HEK293 (cell line): ENCODE measurements at regions not wholly inside any gene's neighbourhood (a gene's known extent, or its start where the extent isn't known, plus 50 kb on each side); places are given as distances from the start of the nearest gene placed in this dataset.

Source experiments
- CTCF ChIA-PET: fragments of 350-600 bp; formaldehyde crosslinking; extraction: SDS; loops from one replicate; lab custom pipeline; 2021; ENCODE audit warnings: antibody characterized with exemption; lab: Yijun Ruan, JAX
- POLR2A ChIA-PET: fragments of 300-600 bp; formaldehyde crosslinking; extraction: SDS; loops from one replicate; lab custom pipeline; 2020; ENCODE audit warnings: antibody characterized with exemption, inconsistent platforms; lab: Yijun Ruan, JAX
- H3K27ac ChIP-seq: fragments of 200-500 bp; sonication (Bioruptor generic); 2 replicates; pipeline ENCODE4 v1.5.1; 2014; ENCODE audit warnings: low read depth, low read length, control low read depth, inconsistent platforms; ENCODE audit errors: extremely low read depth
- H3K36me3 ChIP-seq, 2 experiments: fragments of 200-500 bp in 1 of 2; sonication (Bioruptor generic) in 1 of 2; 1 replicate in 1 of 2; 2 replicates in 1 of 2; pipeline ENCODE4 v1.5.1; 2014 to 2017; ENCODE audit warnings: inconsistent platforms in 2 of 2, low read length in 2 of 2; ENCODE audit not compliant: control insufficient read depth in 2 of 2, insufficient read depth in 1 of 2
- H3K4me1 ChIP-seq: fragments of 200-500 bp; sonication (Bioruptor generic); 2 replicates; pipeline ENCODE4 v1.5.1; 2014; ENCODE audit warnings: mild to moderate bottlenecking, low read length, inconsistent platforms; ENCODE audit not compliant: control insufficient read depth, insufficient read depth
- H3K4me3 ChIP-seq: 2 replicates; pipeline ENCODE4 v1.5.1; 2011; ENCODE audit warnings: low read depth, mild to moderate bottlenecking, control low read depth, low read length, moderate library complexity
- H3K9me3 ChIP-seq: fragments of 200-500 bp; sonication (Bioruptor generic); 2 replicates; pipeline ENCODE4 v1.5.1; 2014; ENCODE audit warnings: low read depth, low read length, inconsistent platforms; ENCODE audit not compliant: control insufficient read depth, insufficient read depth
- GLI2 ChIP-seq: fragments of 450-650 bp; formaldehyde crosslinking; IDR thresholded peaks from 2 replicates; pipeline ENCODE4; 2017; ENCODE audit warnings: missing biosample characterization, missing genetic modification characterization, low read depth, borderline replicate concordance
- SCRT2 ChIP-seq: fragments of 450-650 bp; formaldehyde crosslinking; IDR thresholded peaks from 2 replicates; pipeline ENCODE4 v1.5.1; 2016; ENCODE audit warnings: missing biosample characterization, missing genetic modification characterization
- SP7 ChIP-seq: fragments of 450-650 bp; formaldehyde crosslinking; IDR thresholded peaks from 2 replicates; pipeline ENCODE4 v1.5.1; 2016; ENCODE audit warnings: missing biosample characterization, missing genetic modification characterization
- ZBTB20 ChIP-seq: fragments of 450-650 bp; formaldehyde crosslinking; IDR thresholded peaks from 2 replicates; pipeline ENCODE4 v1.5.1; 2016; ENCODE audit warnings: missing biosample characterization, missing genetic modification characterization
- ZBTB21 ChIP-seq: fragments of 450-650 bp; formaldehyde crosslinking; IDR thresholded peaks from 2 replicates; pipeline ENCODE4 v1.5.1; 2017; ENCODE audit warnings: missing biosample characterization, missing genetic modification characterization
- ZEB2 ChIP-seq: fragments of 450-650 bp; formaldehyde crosslinking; IDR thresholded peaks from 2 replicates; pipeline ENCODE4 v1.5.1; 2016; ENCODE audit warnings: missing biosample characterization, missing genetic modification characterization
- ZNF16 ChIP-seq: fragments of 450-650 bp; formaldehyde crosslinking; IDR thresholded peaks from 2 replicates; pipeline ENCODE4 v1.5.1; 2016; ENCODE audit warnings: low read depth, missing biosample characterization, missing genetic modification characterization
- ZNF37A ChIP-seq: fragments of 450-650 bp; IDR thresholded peaks from 2 replicates; pipeline ENCODE4 v1.5.1; 2018; ENCODE audit warnings: missing biosample characterization, missing genetic modification characterization
- ZNF561 ChIP-seq: fragments of 450-650 bp; IDR thresholded peaks from 2 replicates; pipeline ENCODE4 v1.5.1; 2018; ENCODE audit warnings: missing biosample characterization, missing genetic modification characterization, borderline replicate concordance
- ZNF600 ChIP-seq: fragments of 450-650 bp; formaldehyde crosslinking; IDR thresholded peaks from 2 replicates; pipeline ENCODE4 v1.5.1; 2016; ENCODE audit warnings: missing biosample characterization, missing genetic modification characterization
- ZNF701 ChIP-seq: fragments of 450-650 bp; formaldehyde crosslinking; IDR thresholded peaks from 2 replicates; pipeline ENCODE4 v1.5.1; 2016; ENCODE audit warnings: missing biosample characterization, missing genetic modification characterization
- ZNF768 ChIP-seq: fragments of 450-650 bp; formaldehyde crosslinking; IDR thresholded peaks from 2 replicates; pipeline ENCODE4 v1.5.1; 2018; ENCODE audit warnings: missing biosample characterization, mild to moderate bottlenecking, missing genetic modification characterization
- TF ChIP-seq, protein P1 (sequence below): fragments of 450-650 bp; formaldehyde crosslinking; IDR thresholded peaks from 2 replicates; pipeline ENCODE4 v1.5.1; 2016; ENCODE audit warnings: missing biosample characterization, missing genetic modification characterization
- TF ChIP-seq, protein P2 (sequence below): fragments of 450-650 bp; formaldehyde crosslinking; IDR thresholded peaks from 2 replicates; pipeline ENCODE4 v1.5.1; 2016; ENCODE audit warnings: missing biosample characterization, missing genetic modification characterization
- TF ChIP-seq, protein P3 (sequence below): fragments of 450-650 bp; formaldehyde crosslinking; IDR thresholded peaks from 2 replicates; pipeline ENCODE4 v1.5.1; 2016; ENCODE audit warnings: missing biosample characterization, missing genetic modification characterization

DNA sequence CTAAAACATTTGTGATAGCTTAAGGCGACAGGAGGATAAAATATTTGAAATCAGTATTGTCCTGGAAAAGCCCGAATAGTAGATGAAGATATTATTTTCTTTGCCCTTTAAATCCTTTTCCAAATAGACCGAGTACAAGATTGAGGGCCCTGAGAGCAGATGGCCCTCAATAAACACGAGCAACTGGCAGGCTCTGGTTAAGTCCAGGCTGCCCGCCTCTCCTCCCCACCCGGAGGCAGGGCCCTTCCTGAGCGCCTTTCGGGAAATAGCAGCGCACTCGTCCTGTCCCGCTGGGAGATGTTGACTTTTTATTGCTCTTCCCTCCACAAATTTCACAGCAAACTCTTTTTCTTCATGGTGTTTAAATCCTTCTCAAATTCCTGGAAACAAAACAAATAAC lies 50.8 kb upstream of the MAX start:
- TF ChIP-seq SP7 (tag by site-specific recombination) (no peak), GLI2 (no peak), ZNF701 (no peak), ZNF16 (tag by site-specific recombination) (no peak), ZBTB20 (no peak), ZNF37A (no peak), ZNF561 (tag by site-specific recombination) (no peak), ZNF600 (tag by site-specific recombination) (no peak), ZNF768 (tag by site-specific recombination) (no peak), SCRT2 (tag by site-specific recombination) (no peak)
- TF ChIP-seq, protein P1, sequence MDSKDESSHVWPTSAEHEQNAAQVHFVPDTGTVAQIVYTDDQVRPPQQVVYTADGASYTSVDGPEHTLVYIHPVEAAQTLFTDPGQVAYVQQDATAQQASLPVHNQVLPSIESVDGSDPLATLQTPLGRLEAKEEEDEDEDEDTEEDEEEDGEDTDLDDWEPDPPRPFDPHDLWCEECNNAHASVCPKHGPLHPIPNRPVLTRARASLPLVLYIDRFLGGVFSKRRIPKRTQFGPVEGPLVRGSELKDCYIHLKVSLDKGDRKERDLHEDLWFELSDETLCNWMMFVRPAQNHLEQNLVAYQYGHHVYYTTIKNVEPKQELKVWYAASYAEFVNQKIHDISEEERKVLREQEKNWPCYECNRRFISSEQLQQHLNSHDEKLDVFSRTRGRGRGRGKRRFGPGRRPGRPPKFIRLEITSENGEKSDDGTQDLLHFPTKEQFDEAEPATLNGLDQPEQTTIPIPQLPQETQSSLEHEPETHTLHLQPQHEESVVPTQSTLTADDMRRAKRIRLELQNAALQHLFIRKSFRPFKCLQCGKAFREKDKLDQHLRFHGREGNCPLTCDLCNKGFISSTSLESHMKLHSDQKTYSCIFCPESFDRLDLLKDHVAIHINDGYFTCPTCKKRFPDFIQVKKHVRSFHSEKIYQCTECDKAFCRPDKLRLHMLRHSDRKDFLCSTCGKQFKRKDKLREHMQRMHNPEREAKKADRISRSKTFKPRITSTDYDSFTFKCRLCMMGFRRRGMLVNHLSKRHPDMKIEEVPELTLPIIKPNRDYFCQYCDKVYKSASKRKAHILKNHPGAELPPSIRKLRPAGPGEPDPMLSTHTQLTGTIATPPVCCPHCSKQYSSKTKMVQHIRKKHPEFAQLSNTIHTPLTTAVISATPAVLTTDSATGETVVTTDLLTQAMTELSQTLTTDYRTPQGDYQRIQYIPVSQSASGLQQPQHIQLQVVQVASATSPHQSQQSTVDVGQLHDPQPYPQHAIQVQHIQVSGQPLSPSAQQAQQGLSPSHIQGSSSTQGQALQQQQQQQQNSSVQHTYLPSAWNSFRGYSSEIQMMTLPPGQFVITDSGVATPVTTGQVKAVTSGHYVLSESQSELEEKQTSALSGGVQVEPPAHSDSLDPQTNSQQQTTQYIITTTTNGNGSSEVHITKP (tag by site-specific recombination), result no peak
- TF ChIP-seq, protein P2, sequence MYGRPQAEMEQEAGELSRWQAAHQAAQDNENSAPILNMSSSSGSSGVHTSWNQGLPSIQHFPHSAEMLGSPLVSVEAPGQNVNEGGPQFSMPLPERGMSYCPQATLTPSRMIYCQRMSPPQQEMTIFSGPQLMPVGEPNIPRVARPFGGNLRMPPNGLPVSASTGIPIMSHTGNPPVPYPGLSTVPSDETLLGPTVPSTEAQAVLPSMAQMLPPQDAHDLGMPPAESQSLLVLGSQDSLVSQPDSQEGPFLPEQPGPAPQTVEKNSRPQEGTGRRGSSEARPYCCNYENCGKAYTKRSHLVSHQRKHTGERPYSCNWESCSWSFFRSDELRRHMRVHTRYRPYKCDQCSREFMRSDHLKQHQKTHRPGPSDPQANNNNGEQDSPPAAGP (tag by site-specific recombination), result no peak
- TF ChIP-seq, protein P3, sequence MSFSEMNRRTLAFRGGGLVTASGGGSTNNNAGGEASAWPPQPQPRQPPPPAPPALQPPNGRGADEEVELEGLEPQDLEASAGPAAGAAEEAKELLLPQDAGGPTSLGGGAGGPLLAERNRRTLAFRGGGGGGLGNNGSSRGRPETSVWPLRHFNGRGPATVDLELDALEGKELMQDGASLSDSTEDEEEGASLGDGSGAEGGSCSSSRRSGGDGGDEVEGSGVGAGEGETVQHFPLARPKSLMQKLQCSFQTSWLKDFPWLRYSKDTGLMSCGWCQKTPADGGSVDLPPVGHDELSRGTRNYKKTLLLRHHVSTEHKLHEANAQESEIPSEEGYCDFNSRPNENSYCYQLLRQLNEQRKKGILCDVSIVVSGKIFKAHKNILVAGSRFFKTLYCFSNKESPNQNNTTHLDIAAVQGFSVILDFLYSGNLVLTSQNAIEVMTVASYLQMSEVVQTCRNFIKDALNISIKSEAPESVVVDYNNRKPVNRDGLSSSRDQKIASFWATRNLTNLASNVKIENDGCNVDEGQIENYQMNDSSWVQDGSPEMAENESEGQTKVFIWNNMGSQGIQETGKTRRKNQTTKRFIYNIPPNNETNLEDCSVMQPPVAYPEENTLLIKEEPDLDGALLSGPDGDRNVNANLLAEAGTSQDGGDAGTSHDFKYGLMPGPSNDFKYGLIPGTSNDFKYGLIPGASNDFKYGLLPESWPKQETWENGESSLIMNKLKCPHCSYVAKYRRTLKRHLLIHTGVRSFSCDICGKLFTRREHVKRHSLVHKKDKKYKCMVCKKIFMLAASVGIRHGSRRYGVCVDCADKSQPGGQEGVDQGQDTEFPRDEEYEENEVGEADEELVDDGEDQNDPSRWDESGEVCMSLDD (tag by site-specific recombination), result no peak
- TF ChIP-seq, all 188 proteins: peak for 0
- Histone ChIP-seq H3K36me3 (no peaks in the 10 kb centered on the region), H3K4me1 (no peaks in the 10 kb centered on the region), H3K27ac (no peak overlapping the region), H3K9me3 (no peaks in the 10 kb centered on the region), H3K4me3 (no peak overlapping the region)
- ChIA-PET POLR2A (no interaction called here), CTCF (no interaction called here)

DNA sequence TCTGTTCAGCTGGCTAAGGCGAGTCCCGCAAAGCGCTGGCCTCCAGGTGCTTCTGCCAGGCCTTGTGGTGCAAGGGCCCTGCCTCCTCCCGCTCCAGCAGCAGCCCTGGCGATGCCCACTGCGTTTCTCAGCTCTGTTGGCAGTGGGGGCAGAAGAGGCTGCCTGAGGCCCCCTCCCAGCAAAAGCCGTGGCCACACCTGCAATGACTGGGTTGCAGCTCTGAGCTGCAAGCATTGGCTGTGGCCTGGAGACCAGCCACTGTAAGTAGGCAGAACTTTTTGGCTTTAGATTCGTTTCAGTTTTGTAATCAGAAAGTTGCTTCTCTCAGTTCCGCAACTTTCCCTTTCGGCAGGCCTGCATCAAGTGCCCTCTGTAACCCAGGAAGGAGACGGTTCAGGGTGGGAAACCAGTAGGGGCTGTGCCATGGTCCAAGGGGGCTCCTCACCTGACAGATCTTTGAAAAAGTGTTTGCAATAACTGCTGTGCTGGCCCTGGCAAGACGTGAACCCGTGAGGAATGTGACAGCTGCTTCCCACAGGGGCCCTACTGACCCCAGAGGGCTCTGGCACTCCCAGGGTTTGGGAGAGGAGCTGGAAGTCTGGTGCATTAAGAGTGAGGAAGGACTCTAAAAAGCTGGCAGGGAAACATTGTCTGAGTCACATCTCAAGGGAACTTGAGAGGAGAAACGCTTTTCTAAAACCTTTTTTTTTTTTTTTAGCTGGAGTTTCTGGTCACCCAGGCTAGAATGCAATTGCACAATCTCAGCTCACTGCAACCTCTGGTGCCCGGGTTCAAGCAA lies 54.5 kb upstream of the MAX start:
- CTCF ChIA-PET, result interaction anchor here (0.6 kb wide), 1 partner anchor 823 kb away, joined by 4 read pairs; no protein-coding TSS in a partner anchor
- Histone ChIP-seq H3K9me3 (no peaks in the 10 kb centered on the region), H3K36me3 (no peaks in the 10 kb centered on the region), H3K4me1 (no peaks in the 10 kb centered on the region), H3K4me3 (no peak overlapping the region)
- TF ChIP-seq ZEB2 (tag by site-specific recombination), result no peak
- TF ChIP-seq ZBTB21 (tag by site-specific recombination), result no peak
- TF ChIP-seq, all 188 proteins: peak for 0
- H3K27ac ChIP-seq, result no peak overlapping the region
- POLR2A ChIA-PET, result no interaction called here
